IMR-90 (cell line): ENCODE measurements at regions not wholly inside any gene's neighbourhood (a gene's known extent, or its start where the extent isn't known, plus 50 kb on each side); places are given as distances from the start of the nearest gene placed in this dataset.

Experiments used
- ATAC-seq: fragments of 200-7000 bp; cut with Tn5 transposase; 2 replicates; pipeline ENCODE4 v1.9.1; 2020; ENCODE audit warnings: low read depth, mild to moderate bottlenecking, moderate library complexity
- BruUV-seq: library from RNA; stranded (reverse); fragments of 400-500 nt; replicated peaks from 2 replicates; lab custom pipeline; 2021; lab: Mats Ljungman, UMichigan
- CTCF ChIA-PET: fragments of 300-600 bp; formaldehyde crosslinking; extraction: SDS; loops from one replicate; lab custom pipeline; 2021; ENCODE audit warnings: antibody characterized with exemption; lab: Yijun Ruan, JAX
- POLR2A ChIA-PET: fragments of 300-600 bp; sonication (Branson Sonifier 250); formaldehyde crosslinking; loops from one replicate; lab custom pipeline; 2022; ENCODE audit warnings: antibody characterized with exemption; ENCODE audit not compliant: unreplicated experiment; lab: Charles Lee
- DNase-seq: peaks from one replicate; pipeline ENCODE4 v3.0.0; 2013
- H2AFZ ChIP-seq: replicated peaks from 2 replicates; pipeline ENCODE3; 2013; ENCODE audit warnings: low read length, mild to moderate bottlenecking; ENCODE audit not compliant: poor library complexity
- H2AK5ac ChIP-seq: 2 replicates; pipeline ENCODE4 v1.6.1; 2013; ENCODE audit warnings: low read depth, low read length, inconsistent platforms
- H2AK9ac ChIP-seq: replicated peaks from 2 replicates; pipeline ENCODE3; 2013; ENCODE audit warnings: mild to moderate bottlenecking, low read depth, low read length, moderate library complexity; ENCODE audit not compliant: poor library complexity
- H2BK120ac ChIP-seq: 2 replicates; pipeline ENCODE4 v1.6.1; 2013; ENCODE audit warnings: low read depth, low read length, inconsistent platforms
- H2BK15ac ChIP-seq: 3 replicates; pipeline ENCODE4 v1.6.1; 2013; ENCODE audit warnings: low read depth, low read length, inconsistent platforms
- H2BK20ac ChIP-seq: 2 replicates; pipeline ENCODE4 v1.6.1; 2013; ENCODE audit warnings: low read depth, mild to moderate bottlenecking, inconsistent platforms, low read length, moderate library complexity
- H2BK5ac ChIP-seq: 2 replicates; pipeline ENCODE4 v1.6.1; 2013; ENCODE audit warnings: mild to moderate bottlenecking, low read depth, low read length, inconsistent platforms; ENCODE audit not compliant: poor library complexity, severe bottlenecking
- H3K14ac ChIP-seq: replicated peaks from 2 replicates; pipeline ENCODE4 v1.6.1; 2013; ENCODE audit warnings: low read depth, low read length, inconsistent platforms
- H3K18ac ChIP-seq: 2 replicates; pipeline ENCODE4 v1.6.1; 2013; ENCODE audit warnings: low read depth, low read length, control low read depth
- H3K23ac ChIP-seq: 2 replicates; pipeline ENCODE4 v1.6.1; 2013; ENCODE audit warnings: low read depth, low read length, inconsistent platforms
- H3K27ac ChIP-seq: 2 replicates; pipeline ENCODE4 v1.5.1; 2013; ENCODE audit warnings: mild to moderate bottlenecking, control low read depth, low read length; ENCODE audit not compliant: insufficient read depth
- H3K27me3 ChIP-seq: 2 replicates; pipeline ENCODE4 v1.6.1; 2013; ENCODE audit warnings: low read length; ENCODE audit not compliant: control insufficient read depth, insufficient read depth
- H3K36me3 ChIP-seq: 2 replicates; pipeline ENCODE4 v1.6.1; 2013; ENCODE audit warnings: low read length, mixed read lengths; ENCODE audit not compliant: control insufficient read depth, insufficient read depth
- H3K4ac ChIP-seq: 2 replicates; pipeline ENCODE4 v1.6.1; 2013; ENCODE audit warnings: low read depth, low read length, inconsistent platforms
- H3K4me1 ChIP-seq: 2 replicates; pipeline ENCODE4 v1.6.1; 2013; ENCODE audit warnings: low read length, mixed read lengths; ENCODE audit not compliant: control insufficient read depth, insufficient read depth
- H3K4me2 ChIP-seq: 2 replicates; pipeline ENCODE4 v1.6.1; 2013; ENCODE audit warnings: low read depth, mild to moderate bottlenecking, control low read depth, low read length, moderate library complexity
- H3K4me3 ChIP-seq: 2 replicates; pipeline ENCODE4 v1.5.1; 2013; ENCODE audit warnings: low read depth, mild to moderate bottlenecking, control low read depth, low read length, moderate library complexity; ENCODE audit not compliant: insufficient read depth
- H3K56ac ChIP-seq: 2 replicates; pipeline ENCODE4 v1.6.1; 2013; ENCODE audit warnings: low read length, inconsistent platforms; ENCODE audit not compliant: insufficient read depth; ENCODE audit errors: extremely low read depth
- H3K79me1 ChIP-seq, 2 experiments: 2 replicates each; pipeline ENCODE4 v1.6.1; 2013; ENCODE audit warnings: low read length in 2 of 2, inconsistent platforms in 1 of 2, low read depth in 1 of 2
- H3K9ac ChIP-seq: 2 replicates; pipeline ENCODE4 v1.6.1; 2013; ENCODE audit warnings: low read depth, low read length, control low read depth
- H3K9me1 ChIP-seq: 2 replicates; pipeline ENCODE4 v1.6.1; 2013; ENCODE audit warnings: low read length, inconsistent platforms; ENCODE audit not compliant: insufficient read depth
- H3K9me3 ChIP-seq: 2 replicates; pipeline ENCODE4 v1.6.1; 2013; ENCODE audit warnings: low read length; ENCODE audit not compliant: control insufficient read depth, insufficient read depth
- H4K20me1 ChIP-seq: 2 replicates; pipeline ENCODE4 v1.6.1; 2013; ENCODE audit warnings: low read length, inconsistent platforms; ENCODE audit not compliant: insufficient read depth
- H4K5ac ChIP-seq: 2 replicates; pipeline ENCODE4 v1.6.1; 2013; ENCODE audit warnings: mild to moderate bottlenecking, low read depth, low read length, control low read depth
- H4K8ac ChIP-seq, 2 experiments: 2 replicates each; pipeline ENCODE4 v1.6.1; 2013; ENCODE audit warnings: low read depth in 2 of 2, low read length in 2 of 2, control low read depth in 1 of 2, inconsistent platforms in 1 of 2
- H4K91ac ChIP-seq: 2 replicates; pipeline ENCODE4 v1.6.1; 2013; ENCODE audit warnings: low read depth, low read length, inconsistent platforms; ENCODE audit not compliant: insufficient read depth
- BHLHE40 ChIP-seq: fragments of 150-350 bp; IDR thresholded peaks from 2 replicates; pipeline ENCODE4 v1.6.1; 2016; ENCODE audit warnings: mild to moderate bottlenecking, low read depth, low read length
- CHD1 ChIP-seq: IDR thresholded peaks from 2 replicates; pipeline ENCODE4 v1.6.1; 2012; ENCODE audit warnings: low read depth, low read length, improper control_type of control experiment
- CTCF ChIP-seq: conservative IDR thresholded peaks from 2 replicates; pipeline ENCODE4 v1.5.1; 2012; ENCODE audit warnings: mild to moderate bottlenecking, low read depth, low read length, improper control_type of control experiment
- MAFK ChIP-seq: IDR thresholded peaks from 2 replicates; pipeline ENCODE4 v1.6.1; 2012; ENCODE audit warnings: low read depth, low read length, improper control_type of control experiment
- MAZ ChIP-seq: IDR thresholded peaks from 2 replicates; pipeline ENCODE4 v1.6.1; 2012; ENCODE audit warnings: low read depth, mild to moderate bottlenecking, low read length, improper control_type of control experiment, moderate library complexity, borderline replicate concordance
- MXI1 ChIP-seq: IDR thresholded peaks from 2 replicates; pipeline ENCODE4 v1.6.1; 2012; ENCODE audit warnings: low read depth, mild to moderate bottlenecking, low read length, moderate library complexity, borderline replicate concordance
- POLR2A ChIP-seq: IDR thresholded peaks from 2 replicates; pipeline ENCODE4 v1.6.1; 2012; ENCODE audit warnings: mild to moderate bottlenecking, low read depth, low read length
- RAD21 ChIP-seq: IDR thresholded peaks from 2 replicates; pipeline ENCODE4 v1.6.1; 2012; ENCODE audit warnings: low read length, improper control_type of control experiment
- RCOR1 ChIP-seq: IDR thresholded peaks from 2 replicates; pipeline ENCODE4 v1.6.1; 2012; ENCODE audit warnings: mild to moderate bottlenecking, low read length, improper control_type of control experiment; ENCODE audit not compliant: insufficient replicate concordance
- RFX5 ChIP-seq: IDR thresholded peaks from 2 replicates; pipeline ENCODE4 v1.8.0; 2012; ENCODE audit warnings: low read depth, mild to moderate bottlenecking, low read length, moderate library complexity
- SMC3 ChIP-seq: fragments of 150-350 bp; IDR thresholded peaks from 2 replicates; pipeline ENCODE4 v1.6.1; 2016; ENCODE audit warnings: low read depth, mild to moderate bottlenecking, antibody characterized with exemption, low read length, moderate library complexity
- USF2 ChIP-seq: fragments of 150-350 bp; IDR thresholded peaks from 2 replicates; pipeline ENCODE4 v1.6.1; 2017; ENCODE audit warnings: mild to moderate bottlenecking, antibody characterized with exemption, low read length, low read depth
- WGBS, 2 experiments: methylation state at CpG; one replicate each; pipeline versions ENCODE4 v1.1.5 to v1.1.7; 2013; ENCODE audit warnings: missing lambda C conversion rate in 2 of 2; ENCODE audit not compliant: insufficient read length in 1 of 2; ENCODE audit errors: extremely low coverage in 2 of 2; 5-methylcytosine and 5-hydroxymethylcytosine counted together
- dilution Hi-C: fragments of 300-500 bp; cut with HindIII; formaldehyde crosslinking; loops from one replicate; pipeline ENCODE4 v1.14.3; 2018; ENCODE audit warnings: low sequenced_read_pairs; ENCODE audit not compliant: unreplicated experiment
- in situ Hi-C: fragments of 300-500 bp; cut with MboI; formaldehyde crosslinking; loops from 3 replicates; pipeline ENCODE4 v1.14.3; 2019; ENCODE audit warnings: low sequenced_read_pairs, inconsistent platforms, mixed read lengths
- intact Hi-C: fragments of 100-400 bp; cut with micrococcal nuclease; formaldehyde crosslinking; loops from 2 replicates; pipeline ENCODE4 v1.10.0; 2022

GRCh38 chr13:44785401-44785800 lies 203.9 kb downstream of the NUFIP1 start:
- in situ Hi-C loops = no loop called here

More at GRCh38 chr13:44785401-44785800, 203.9 kb downstream of the NUFIP1 start:
- H3K4me3 ChIP-seq = no peak overlapping the region
- WGBS, 2 experiments = no CpG with 5 or more reads among the region's 3 CpGs
- no peaks in the 10 kb centered on the region for H3K79me1 ChIP-seq
- H3K56ac ChIP-seq = no peak overlapping the region
- H3K4me2 ChIP-seq = no peak overlapping the region
- no peak overlapping the region for H2AFZ ChIP-seq
- no peak overlapping the region for H3K4ac ChIP-seq
- H3K9me3 ChIP-seq = no peaks in the 10 kb centered on the region
- no peak overlapping the region for H3K18ac ChIP-seq
- no peak overlapping the region for H2AK9ac ChIP-seq
- H4K91ac ChIP-seq = no peak overlapping the region
- H4K5ac ChIP-seq = no peak overlapping the region
- H3K9ac ChIP-seq = no peak overlapping the region
- H2BK15ac ChIP-seq = no peak overlapping the region
- POLR2A ChIA-PET = no interaction called here
- TF ChIP-seq SMC3 (no peak), RFX5 (no peak), USF2 (no peak), RAD21 (no peak), MAZ (no peak), MAFK (no peak), MXI1 (no peak), BHLHE40 (no peak), CHD1 (no peak), POLR2A (no peak), RCOR1 (no peak), CTCF (no peak)
- BruUV-seq = no TSS peak
- no peak overlapping the region for H2BK120ac ChIP-seq
- CTCF ChIA-PET = no interaction called here
- H2AK5ac ChIP-seq = no peak overlapping the region
- no peak overlapping the region for H3K27ac ChIP-seq
- no peaks in the 10 kb centered on the region for H4K20me1 ChIP-seq
- no peaks in the 10 kb centered on the region for H3K4me1 ChIP-seq
- no peak overlapping the region for H4K8ac ChIP-seq
- DNase-seq (no peak), ATAC-seq (no peak)
- no peak overlapping the region for H3K23ac ChIP-seq
- no peak overlapping the region for H2BK20ac ChIP-seq
- no peak overlapping the region for H2BK5ac ChIP-seq
- H3K36me3 ChIP-seq = no peaks in the 10 kb centered on the region
- intact Hi-C loops = no loop called here
- H3K9me1 ChIP-seq = no peaks in the 10 kb centered on the region
- no peak overlapping the region for H3K14ac ChIP-seq
- dilution Hi-C loops = no loop called here
- H3K27me3 ChIP-seq = no peaks in the 10 kb centered on the region
